ENCODE measurements at regions not wholly inside any gene's neighbourhood (a gene's known extent, or its start where the extent isn't known, plus 50 kb on each side); places are given as distances from the start of the nearest gene placed in this dataset.
A peak's percentile ranks its signal among the peaks of the same experiment; 100 is the strongest.
"Not testable (repeated sequence)": the region's sequence is repeated elsewhere in the genome, so short reads cannot be mapped to it uniquely, and the experiment has no call there.

- no peak overlapping the region for H3K4me3 ChIP-seq
- TF ChIP-seq CTCF (IDR thresholded peaks at IDR 0.05; ENCODE audit: borderline replicate concordance): no peak
- DNase-seq: no peak
- no peaks in the 10 kb centered on the region for H3K4me1 ChIP-seq
- no peak overlapping the region for H3K27ac ChIP-seq (replicated peaks)
- H3K36me3 ChIP-seq: no peaks in the 10 kb centered on the region
- H3K27me3 ChIP-seq (ENCODE audit: low read depth): peaks cover 50% of the 10 kb centered on the region
- H3K9me3 ChIP-seq (replicated peaks): no peaks in the 10 kb centered on the region
- intact Hi-C loops (cut with micrococcal nuclease): no loop called here
These were observed 136.0 kb downstream of the LMLN start for GRCh38 chr3:198096015-198096414.

GRCh38 chr3:198097048-198097447, 137.0 kb downstream of the LMLN start:
- Histone ChIP-seq H3K4me3 (no peak overlapping the region), H3K27me3 (ENCODE audit: low read depth) (peaks cover 42% of the 10 kb centered on the region), H3K27ac (replicated peaks) (no peak overlapping the region), H3K4me1 (no peaks in the 10 kb centered on the region), H3K36me3 (no peaks in the 10 kb centered on the region), H3K9me3 (replicated peaks) (no peaks in the 10 kb centered on the region)
- intact Hi-C loops (cut with micrococcal nuclease): no loop called here
- no peak for DNase-seq
- TF ChIP-seq CTCF (IDR thresholded peaks at IDR 0.05; ENCODE audit: borderline replicate concordance): no peak

GRCh38 chr3:198098661-198099081, 138.7 kb downstream of the LMLN start:
- H3K9me3 ChIP-seq (replicated peaks); DNase-seq; H3K4me3 ChIP-seq; H3K4me1 ChIP-seq; H3K36me3 ChIP-seq; intact Hi-C loops (cut with micrococcal nuclease): not testable (repeated sequence)
- Histone ChIP-seq H3K27me3 (ENCODE audit: low read depth) (peaks cover 26% of the 10 kb centered on the region), H3K27ac (replicated peaks) (peak overlapping the region; percentile 4)

GRCh38 chr3:198103070-198103469, 143.1 kb downstream of the LMLN start:
- H3K27ac ChIP-seq (replicated peaks); H3K36me3 ChIP-seq; DNase-seq; H3K9me3 ChIP-seq (replicated peaks); H3K4me1 ChIP-seq; H3K4me3 ChIP-seq; intact Hi-C loops (cut with micrococcal nuclease): not testable (repeated sequence)
- H3K27me3 ChIP-seq (ENCODE audit: low read depth): peaks cover 20% of the 10 kb centered on the region

GRCh38 chr3:198106265-198106664, 146.2 kb downstream of the LMLN start:
- peaks cover 52% of the 10 kb centered on the region for H3K27me3 ChIP-seq (ENCODE audit: low read depth)
- no peaks in the 10 kb centered on the region for H3K36me3 ChIP-seq
- intact Hi-C loops (cut with micrococcal nuclease): no loop called here
- no peaks in the 10 kb centered on the region for H3K4me1 ChIP-seq
- H3K4me3 ChIP-seq: no peak overlapping the region
- TF ChIP-seq CTCF (IDR thresholded peaks at IDR 0.05; ENCODE audit: borderline replicate concordance): no peak
- H3K27ac ChIP-seq (replicated peaks): no peak overlapping the region
- H3K9me3 ChIP-seq (replicated peaks): no peaks in the 10 kb centered on the region
- no peak for DNase-seq

- Histone ChIP-seq H3K4me1 (peaks cover 2% of the 10 kb centered on the region), H3K9me3 (replicated peaks) (no peaks in the 10 kb centered on the region), H3K27me3 (ENCODE audit: low read depth) (peaks cover 70% of the 10 kb centered on the region), H3K36me3 (no peaks in the 10 kb centered on the region), H3K4me3 (no peak overlapping the region), H3K27ac (replicated peaks) (no peak overlapping the region)
- no peak for DNase-seq
- TF ChIP-seq CTCF (IDR thresholded peaks at IDR 0.05; ENCODE audit: borderline replicate concordance): no peak
- intact Hi-C loops (cut with micrococcal nuclease): no loop called here
These were observed 148.1 kb downstream of the LMLN start for GRCh38 chr3:198107840-198108734.
